A673 (cell line): ENCODE measurements at regions not wholly inside any gene's neighbourhood (a gene's known extent, or its start where the extent isn't known, plus 50 kb on each side); places are given as distances from the start of the nearest gene placed in this dataset.

Experiments used
- BruUV-seq: library from RNA; stranded (reverse); fragments of 400-500 nt; replicated peaks from 2 replicates; lab custom pipeline; 2021; lab: Mats Ljungman, UMichigan
- CTCF ChIA-PET: fragments of 300-600 bp; sonication (Branson Sonifier 250); formaldehyde crosslinking; loops from one replicate; lab custom pipeline; 2022; ENCODE audit warnings: antibody characterized with exemption; lab: Charles Lee
- POLR2A ChIA-PET: fragments of 300-600 bp; sonication (Branson Sonifier 250); formaldehyde crosslinking; loops from one replicate; lab custom pipeline; 2022; ENCODE audit warnings: antibody characterized with exemption; ENCODE audit not compliant: low non-redundant PET; lab: Charles Lee
- DNase-seq: peaks from one replicate; pipeline ENCODE4 v3.0.0-alpha.2; 2015; ENCODE audit warnings: low spot score
- H3K27ac ChIP-seq: fragments of 200-600 bp; sonication (generic); 2 replicates; pipeline ENCODE4 v1.5.1; 2016; ENCODE audit warnings: mixed run types, low read depth, mild to moderate bottlenecking, mixed read lengths, antibody characterized with exemption, low read length; ENCODE audit not compliant: poor library complexity, severe bottlenecking
- H3K27me3 ChIP-seq: fragments of 200-600 bp; sonication (generic); replicated peaks from 2 replicates; pipeline ENCODE4 v1.6.1; 2017; ENCODE audit warnings: mixed run types, low read depth, mild to moderate bottlenecking, mixed read lengths, antibody characterized with exemption, low read length; ENCODE audit not compliant: insufficient read depth, poor library complexity
- H3K36me3 ChIP-seq: fragments of 200-600 bp; sonication (generic); 2 replicates; pipeline ENCODE4 v1.6.1; 2016; ENCODE audit warnings: mixed run types, mild to moderate bottlenecking, mixed read lengths, antibody characterized with exemption, low read length; ENCODE audit not compliant: insufficient read depth, poor library complexity, severe bottlenecking
- H3K4me1 ChIP-seq: fragments of 200-600 bp; sonication (generic); 2 replicates; pipeline ENCODE4 v1.6.1; 2017; ENCODE audit warnings: mixed run types, mild to moderate bottlenecking, mixed read lengths, antibody characterized with exemption, low read length; ENCODE audit not compliant: insufficient read depth, poor library complexity, severe bottlenecking
- H3K4me3 ChIP-seq: fragments of 200-600 bp; sonication (generic); 2 replicates; pipeline ENCODE4 v1.5.1; 2016; ENCODE audit warnings: low read depth, mixed run types, mild to moderate bottlenecking, mixed read lengths, low read length; ENCODE audit not compliant: poor library complexity, severe bottlenecking
- H3K9me3 ChIP-seq: fragments of 200-600 bp; sonication (generic); 2 replicates; pipeline ENCODE4 v1.6.1; 2016; ENCODE audit warnings: mixed run types, low read depth, mild to moderate bottlenecking, mixed read lengths, antibody characterized with exemption, low read length; ENCODE audit not compliant: poor library complexity, severe bottlenecking
- CTCF ChIP-seq: fragments of 300-800, 200-600 bp; sonication (generic); conservative IDR thresholded peaks from 2 replicates; pipeline ENCODE4 v1.5.1; 2017; ENCODE audit warnings: low read depth, mild to moderate bottlenecking, antibody characterized with exemption, low read length, moderate library complexity, mixed read lengths
- EZH2 ChIP-seq: fragments of 200-600 bp; sonication (generic); IDR thresholded peaks from 2 replicates; pipeline ENCODE4 v1.6.1; 2017; ENCODE audit warnings: borderline replicate concordance, low read depth, mild to moderate bottlenecking, mixed read lengths, antibody characterized with exemption, low read length; ENCODE audit not compliant: poor library complexity, severe bottlenecking
- intact Hi-C: fragments of 100-400 bp; cut with micrococcal nuclease; formaldehyde crosslinking; loops from one replicate; pipeline ENCODE4 v1.10.0; 2022; ENCODE audit not compliant: unreplicated experiment

- H3K27me3 ChIP-seq, result no peaks in the 10 kb centered on the region
- ChIA-PET CTCF (no interaction called here), POLR2A (no interaction called here)
- intact Hi-C loops, result no loop called here
- H3K36me3 ChIP-seq, result no peaks in the 10 kb centered on the region
- H3K4me3 ChIP-seq, result no peak overlapping the region
- TF ChIP-seq EZH2, result no peak
- no peak for TF ChIP-seq CTCF
- no peak for DNase-seq
- no peaks in the 10 kb centered on the region for H3K9me3 ChIP-seq
- BruUV-seq, result no TSS peak
- no peaks in the 10 kb centered on the region for H3K4me1 ChIP-seq
- H3K27ac ChIP-seq, result no peak overlapping the region
These were observed 130.4 kb upstream of the RASA1 start for GRCh38 chr5:87137283-87137682.

- H3K27ac ChIP-seq, result no peak overlapping the region
- intact Hi-C loops, result no loop called here
- H3K4me3 ChIP-seq, result no peak overlapping the region
- no peak for TF ChIP-seq EZH2
- TF ChIP-seq CTCF, result no peak
- no peaks in the 10 kb centered on the region for H3K36me3 ChIP-seq
- H3K4me1 ChIP-seq, result no peaks in the 10 kb centered on the region
- DNase-seq, result no peak
- CTCF ChIA-PET, result no interaction called here
- no peaks in the 10 kb centered on the region for H3K9me3 ChIP-seq
- BruUV-seq, result no TSS peak
- H3K27me3 ChIP-seq, result no peaks in the 10 kb centered on the region
- POLR2A ChIA-PET, result no interaction called here
These were observed 129.4 kb upstream of the RASA1 start for GRCh38 chr5:87138091-87138805.

- Histone ChIP-seq H3K4me1 (no peaks in the 10 kb centered on the region), H3K27me3 (no peaks in the 10 kb centered on the region), H3K9me3 (no peaks in the 10 kb centered on the region), H3K4me3 (no peak overlapping the region), H3K27ac (no peak overlapping the region), H3K36me3 (no peaks in the 10 kb centered on the region)
- CTCF ChIA-PET, result no interaction called here
- POLR2A ChIA-PET, result no interaction called here
- intact Hi-C loops, result no loop called here
- TF ChIP-seq CTCF (no peak), EZH2 (no peak)
- no peak for DNase-seq
- BruUV-seq, result no TSS peak
These were observed 127.9 kb upstream of the RASA1 start for GRCh38 chr5:87139795-87140194.
